Activated B cell treated with CpG ODN at 0.5 μM for 24 hours (primary cell): ENCODE measurements at regions not wholly inside any gene's neighbourhood (a gene's known extent, or its start where the extent isn't known, plus 50 kb on each side); places are given as distances from the start of the nearest gene placed in this dataset.

Experiments used
- ATAC-seq: fragments of 200-7000 bp; cut with Tn5 transposase; one replicate; pipeline ENCODE4 v1.10.0; 2021; ENCODE audit warnings: low read depth, mild to moderate bottlenecking, moderate library complexity
- CTCF ChIA-PET: fragments of 350-600 bp; sonication (Branson Sonifier 250); formaldehyde crosslinking; loops from one replicate; lab custom pipeline; 2021; ENCODE audit warnings: antibody characterized with exemption; lab: Charles Lee
- POLR2A ChIA-PET: fragments of 350-600 bp; sonication (Branson Sonifier 250); formaldehyde crosslinking; loops from one replicate; lab custom pipeline; 2021; ENCODE audit warnings: antibody characterized with exemption; lab: Charles Lee
- DNase-seq: peaks from one replicate; pipeline ENCODE4 v3.0.0; 2022
- H3K27ac Mint-ChIP-seq: one replicate; pipeline ENCODE4 v1.8.0; 2020; ENCODE audit warnings: mixed read lengths
- H3K27me3 Mint-ChIP-seq: one replicate; pipeline ENCODE4 v1.8.0; 2021; ENCODE audit warnings: mixed read lengths
- H3K36me3 Mint-ChIP-seq: one replicate; pipeline ENCODE4 v1.8.0; 2021; ENCODE audit warnings: low read depth, mixed read lengths
- H3K4me1 Mint-ChIP-seq: one replicate; pipeline ENCODE4 v1.8.0; 2021; ENCODE audit warnings: mixed read lengths
- H3K4me3 Mint-ChIP-seq: one replicate; pipeline ENCODE4 v1.8.0; 2020; ENCODE audit warnings: mild to moderate bottlenecking, mixed read lengths
- H3K9me3 Mint-ChIP-seq: one replicate; pipeline ENCODE4 v1.8.0; 2020; ENCODE audit warnings: mixed read lengths
- CTCF ChIP-seq: fragments of 200-600 bp; IDR thresholded peaks from one replicate; pipeline ENCODE4 v1.8.0; 2022; ENCODE audit warnings: antibody characterized with exemption, mild to moderate bottlenecking
- intact Hi-C: fragments of 100-400 bp; cut with micrococcal nuclease; formaldehyde crosslinking; loops from one replicate; pipeline ENCODE4 v1.15.1; 2024

DNA sequence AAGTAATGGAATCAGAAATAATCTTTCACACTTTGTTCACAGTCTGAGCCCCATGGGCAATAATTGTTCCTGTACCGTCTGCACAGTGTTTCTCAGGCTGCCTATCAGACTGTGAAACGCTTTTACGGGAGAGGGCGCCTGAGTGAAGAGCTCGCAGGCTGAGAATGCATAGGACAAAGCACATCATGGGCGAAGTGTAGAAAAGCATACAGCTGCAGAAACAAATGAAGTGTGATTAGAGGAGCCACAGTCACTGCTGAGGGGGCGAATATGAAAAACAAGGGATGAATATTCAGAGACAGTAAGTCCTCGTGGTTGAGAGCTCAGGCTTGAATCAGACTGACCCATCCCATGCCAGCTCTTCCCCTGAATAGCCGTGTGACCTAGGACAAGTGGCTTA, 438.4 kb upstream of the DCN start:
- Mint-ChIP-seq H3K4me1 (no peaks in the 10 kb centered on the region), H3K27ac (no peak overlapping the region), H3K36me3 (no peaks in the 10 kb centered on the region), H3K9me3 (peaks cover 2% of the 10 kb centered on the region), H3K4me3 (no peak overlapping the region), H3K27me3 (peaks cover 13% of the 10 kb centered on the region)
- ATAC-seq: no peak
- DNase-seq: no peak
- ChIA-PET CTCF (no interaction called here), POLR2A (no interaction called here)
- intact Hi-C loops: no loop called here
- no peak for TF ChIP-seq CTCF

- TF ChIP-seq CTCF: no peak
- CTCF ChIA-PET: no interaction called here
- ATAC-seq (no peak), DNase-seq (no peak)
- H3K27me3 Mint-ChIP-seq: peaks cover 13% of the 10 kb centered on the region
- H3K9me3 Mint-ChIP-seq: no peaks in the 10 kb centered on the region
- no peaks in the 10 kb centered on the region for H3K4me1 Mint-ChIP-seq
- intact Hi-C loops: no loop called here
- H3K4me3 Mint-ChIP-seq: no peak overlapping the region
- POLR2A ChIA-PET: no interaction called here
- H3K36me3 Mint-ChIP-seq: no peaks in the 10 kb centered on the region
- H3K27ac Mint-ChIP-seq: no peak overlapping the region
These were observed 437.8 kb upstream of the DCN start for GRCh38 chr12:91620422-91620821.

DNA sequence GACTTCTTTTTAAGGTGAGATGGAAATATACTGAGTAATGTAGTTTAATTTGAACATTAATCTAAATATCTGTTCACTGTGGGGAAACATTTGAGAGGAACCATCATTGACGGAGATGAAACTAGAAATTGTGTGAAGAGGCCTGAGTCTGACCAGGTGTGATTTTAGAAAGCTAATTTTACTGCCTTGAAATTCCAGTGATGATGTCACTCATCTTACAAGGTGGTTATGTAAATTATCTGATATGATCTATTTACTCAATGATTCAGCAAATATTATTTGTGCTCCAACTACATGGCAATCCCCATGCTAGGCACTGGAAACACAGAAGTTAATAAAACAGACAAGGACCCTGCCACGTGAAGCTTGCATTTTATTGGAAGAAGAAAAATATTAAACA, 435.7 kb upstream of the DCN start:
- TF ChIP-seq CTCF: no peak
- ATAC-seq (no peak), DNase-seq (no peak)
- no peaks in the 10 kb centered on the region for H3K4me1 Mint-ChIP-seq
- no peak overlapping the region for H3K4me3 Mint-ChIP-seq
- intact Hi-C loops: no loop called here
- no peaks in the 10 kb centered on the region for H3K36me3 Mint-ChIP-seq
- CTCF ChIA-PET: no interaction called here
- POLR2A ChIA-PET: no interaction called here
- no peak overlapping the region for H3K27ac Mint-ChIP-seq
- peaks cover 16% of the 10 kb centered on the region for H3K27me3 Mint-ChIP-seq
- H3K9me3 Mint-ChIP-seq: no peaks in the 10 kb centered on the region

DNA sequence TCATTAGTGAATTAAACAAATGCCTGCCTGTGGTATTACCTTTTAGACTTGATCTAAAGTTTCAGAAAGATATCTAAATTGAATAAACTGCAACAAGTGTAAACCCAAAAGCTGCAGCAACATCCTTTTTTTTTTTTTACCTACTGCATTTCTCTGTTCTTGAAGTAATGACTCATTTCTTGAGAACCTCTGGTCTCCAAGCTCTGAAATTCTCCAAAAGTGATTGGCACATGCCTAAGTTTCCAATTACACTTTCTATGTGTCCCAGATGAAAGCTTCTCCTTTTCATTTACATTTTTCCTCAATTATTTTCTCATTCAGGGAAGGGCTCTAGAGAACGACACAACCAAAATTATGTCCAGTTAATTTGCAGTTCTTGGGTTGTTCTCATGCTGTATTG, 435.2 kb upstream of the DCN start:
- H3K27me3 Mint-ChIP-seq: peaks cover 16% of the 10 kb centered on the region
- ATAC-seq (no peak), DNase-seq (no peak)
- H3K9me3 Mint-ChIP-seq: no peaks in the 10 kb centered on the region
- intact Hi-C loops: no loop called here
- H3K27ac Mint-ChIP-seq: no peak overlapping the region
- H3K36me3 Mint-ChIP-seq: no peaks in the 10 kb centered on the region
- CTCF ChIA-PET: no interaction called here
- POLR2A ChIA-PET: no interaction called here
- TF ChIP-seq CTCF: no peak
- H3K4me1 Mint-ChIP-seq: no peaks in the 10 kb centered on the region
- no peak overlapping the region for H3K4me3 Mint-ChIP-seq

DNA sequence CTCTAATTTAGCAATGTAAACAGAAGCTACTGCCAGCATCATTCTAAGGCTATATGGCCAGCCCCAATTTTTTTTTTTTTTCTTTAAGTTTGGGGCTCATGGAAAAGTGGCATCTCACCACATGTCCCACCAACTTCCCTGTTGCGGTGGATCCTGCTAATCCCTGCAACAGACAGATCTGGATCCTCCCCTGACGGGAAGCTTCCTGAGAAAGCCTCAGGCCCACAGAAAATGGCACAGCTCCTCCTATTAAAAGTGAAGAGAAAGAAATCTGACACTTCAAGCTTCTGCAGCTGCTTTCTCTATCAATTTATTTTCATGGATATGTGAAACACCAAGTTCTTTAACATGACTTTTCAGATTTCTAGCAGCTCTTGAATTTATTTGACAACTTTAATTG, 433.8 kb upstream of the DCN start:
- H3K36me3 Mint-ChIP-seq: no peaks in the 10 kb centered on the region
- no peak for TF ChIP-seq CTCF
- H3K27ac Mint-ChIP-seq: no peak overlapping the region
- intact Hi-C loops: no loop called here
- no peak for DNase-seq
- POLR2A ChIA-PET: no interaction called here
- peaks cover 16% of the 10 kb centered on the region for H3K27me3 Mint-ChIP-seq
- no peak overlapping the region for H3K4me3 Mint-ChIP-seq
- CTCF ChIA-PET: no interaction called here
- no peak for ATAC-seq
- H3K4me1 Mint-ChIP-seq: no peaks in the 10 kb centered on the region
- H3K9me3 Mint-ChIP-seq: no peaks in the 10 kb centered on the region
